ENCODE measurements at regions not wholly inside any gene's neighbourhood (a gene's known extent, or its start where the extent isn't known, plus 50 kb on each side); places are given as distances from the start of the nearest gene placed in this dataset.

GRCh38 chr12:90036637-90037036 is 328.0 kb upstream of the ATP2B1 start:
- DNase-seq (ENCODE audit: low spot score) = peak; percentile 26

DNA sequence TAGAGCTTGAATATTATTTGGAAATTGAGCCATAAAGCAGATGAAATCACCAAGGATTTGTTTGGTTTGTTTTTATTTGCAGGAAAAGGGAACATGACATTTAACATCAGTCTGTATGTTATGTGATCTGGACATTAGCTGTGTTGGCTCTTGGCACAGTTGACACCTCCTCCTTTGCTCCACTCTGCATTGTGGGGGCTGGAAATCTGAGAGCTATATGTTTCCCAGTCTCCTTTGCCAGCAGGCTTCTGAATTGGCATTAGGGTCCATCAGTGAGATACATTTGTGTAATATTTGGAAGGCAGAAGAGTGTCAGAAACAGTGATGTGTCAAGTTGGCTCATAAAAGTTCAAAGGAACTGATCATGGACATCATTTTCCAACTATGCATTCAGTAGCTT is 322.1 kb upstream of the ATP2B1 start:
- no peak for DNase-seq (ENCODE audit: low spot score)

GRCh38 chr12:90029317-90029716 is 320.7 kb upstream of the ATP2B1 start:
- no peak for DNase-seq (ENCODE audit: low spot score)

GRCh38 chr12:90028635-90029051 is 320.0 kb upstream of the ATP2B1 start:
- DNase-seq (ENCODE audit: low spot score) = no peak

GRCh38 chr12:90027889-90028634 is 319.4 kb upstream of the ATP2B1 start:
- DNase-seq (ENCODE audit: low spot score) = no peak

DNA sequence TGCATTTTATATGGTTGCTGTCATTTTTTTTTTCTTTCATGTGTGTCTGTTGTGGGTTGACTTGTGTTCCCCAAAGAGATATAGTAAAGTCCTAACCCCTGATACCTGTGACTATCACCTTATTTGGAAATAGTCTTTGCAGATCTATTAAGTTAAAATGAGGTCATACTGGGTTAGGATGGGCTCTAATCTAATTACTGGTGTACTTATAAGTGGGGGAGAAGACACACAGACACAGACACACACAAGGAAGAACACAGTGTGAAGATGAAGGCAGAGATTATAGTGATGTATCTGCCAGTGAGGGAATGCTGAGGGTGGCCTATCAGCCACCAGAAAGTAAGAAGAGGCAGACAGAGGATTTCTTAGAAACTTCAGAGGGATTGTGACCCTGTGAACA is 318.4 kb upstream of the ATP2B1 start:
- no peak for DNase-seq (ENCODE audit: low spot score)

DNA sequence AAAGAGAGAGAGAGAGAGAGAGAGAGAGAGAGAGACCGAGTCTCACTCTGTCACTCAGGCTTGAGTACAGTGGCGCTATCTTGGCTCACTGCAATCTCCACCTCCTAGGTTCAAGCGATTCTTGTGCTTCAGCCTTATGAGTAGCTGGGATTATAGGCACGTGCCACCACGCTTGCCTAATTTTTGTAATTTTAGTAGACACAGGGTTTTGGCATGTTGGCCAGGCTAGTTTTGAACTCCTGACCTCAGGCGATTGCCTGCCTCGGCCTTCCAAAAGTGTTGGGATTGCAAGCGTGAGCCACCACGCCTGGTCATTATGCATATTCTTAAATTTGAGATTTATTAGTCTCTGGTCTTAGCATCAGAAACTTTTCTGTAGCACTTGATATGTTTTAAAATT is 317.9 kb upstream of the ATP2B1 start:
- no peak for DNase-seq (ENCODE audit: low spot score)

DNA sequence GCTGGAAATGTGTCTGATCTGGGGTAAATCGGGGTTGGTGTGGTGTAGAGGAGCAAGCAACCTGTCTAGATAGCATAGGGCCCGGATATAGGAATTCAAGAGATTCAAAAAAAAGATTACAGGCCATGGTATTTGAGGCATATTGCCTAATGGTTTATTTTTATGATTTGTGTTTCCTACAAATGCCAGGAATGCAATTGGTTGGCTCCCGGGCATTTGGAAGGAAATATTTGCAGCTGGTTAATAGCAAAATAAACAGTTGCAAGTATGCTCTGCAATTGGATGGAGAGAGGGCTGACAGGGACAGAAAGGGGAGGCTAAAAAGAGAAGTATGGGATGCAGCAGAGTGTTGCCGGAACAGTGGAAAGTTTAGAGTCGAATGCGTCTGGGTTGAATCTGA is 315.6 kb upstream of the ATP2B1 start:
- DNase-seq (ENCODE audit: low spot score) = no peak

GRCh38 chr12:90023207-90023900 is 314.7 kb upstream of the ATP2B1 start:
- DNase-seq (ENCODE audit: low spot score) = no peak

- DNase-seq (ENCODE audit: low spot score) = no peak
These were observed 313.3 kb upstream of the ATP2B1 start for GRCh38 chr12:90021795-90022440.

GRCh38 chr12:90020881-90021280 is 312.2 kb upstream of the ATP2B1 start:
- no peak for DNase-seq (ENCODE audit: low spot score)

DNA sequence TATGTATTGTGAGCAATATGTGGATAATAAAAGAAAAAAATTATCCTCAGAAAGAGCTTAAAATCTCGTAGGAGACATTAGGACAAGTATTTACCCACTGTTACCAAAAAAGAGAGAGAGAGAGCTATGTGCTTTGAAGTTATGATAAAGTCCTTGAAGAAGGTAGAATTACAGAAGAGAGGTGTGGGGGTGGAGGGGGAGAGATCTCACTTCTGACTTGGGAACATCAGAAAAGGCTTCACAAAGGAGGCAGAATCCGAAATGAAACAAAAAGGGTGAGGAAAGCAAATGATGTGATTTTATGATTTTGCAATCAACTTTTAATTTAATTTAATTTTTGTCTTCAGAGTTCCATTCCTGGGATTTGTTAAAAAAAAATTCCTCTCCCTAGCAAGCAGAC is 311.8 kb upstream of the ATP2B1 start:
- DNase-seq (ENCODE audit: low spot score) = no peak

DNA sequence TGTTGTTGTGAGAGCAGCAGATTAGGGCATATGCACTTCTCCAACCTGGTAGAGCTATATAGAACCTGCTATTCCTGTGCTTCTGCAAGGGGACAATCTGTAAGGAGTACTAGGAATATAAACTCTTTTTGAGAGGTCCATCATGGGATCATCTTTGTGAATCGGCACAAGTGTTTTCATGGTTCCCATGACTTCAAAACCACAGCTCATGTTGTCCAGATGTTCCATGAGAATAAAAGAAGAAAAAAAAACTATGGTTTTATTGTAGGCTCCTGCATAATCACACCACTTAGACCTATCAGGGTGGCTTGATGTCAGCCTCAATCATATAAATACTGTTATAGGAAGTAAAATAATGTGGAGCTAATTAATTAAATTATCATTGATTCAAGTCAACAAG is 311.4 kb upstream of the ATP2B1 start:
- DNase-seq (ENCODE audit: low spot score) = no peak

DNA sequence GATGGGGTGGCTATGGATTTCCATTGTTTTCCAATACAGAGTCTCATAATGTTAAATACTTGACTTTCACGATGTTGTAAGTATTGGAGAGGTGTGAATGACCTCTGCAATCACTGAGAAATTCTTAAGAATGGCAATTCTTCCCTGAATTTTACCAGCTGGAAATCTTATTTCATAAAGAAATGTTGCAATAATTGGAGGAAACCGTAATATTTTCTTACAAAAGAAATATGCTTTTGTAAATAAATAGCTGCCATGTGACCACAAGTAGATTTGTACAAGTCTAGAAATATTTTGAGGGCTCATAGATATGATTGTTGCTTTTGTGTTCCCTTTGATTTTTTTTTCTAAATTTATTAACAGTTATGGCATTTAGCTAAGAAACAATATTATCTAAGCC is 308.7 kb upstream of the ATP2B1 start:
- DNase-seq (ENCODE audit: low spot score) = no peak

- no peak for DNase-seq (ENCODE audit: low spot score)
These were observed 306.6 kb upstream of the ATP2B1 start for GRCh38 chr12:90015228-90015627.

- DNase-seq (ENCODE audit: low spot score) = no peak
These were observed 304.8 kb upstream of the ATP2B1 start for GRCh38 chr12:90013409-90013808.

DNA sequence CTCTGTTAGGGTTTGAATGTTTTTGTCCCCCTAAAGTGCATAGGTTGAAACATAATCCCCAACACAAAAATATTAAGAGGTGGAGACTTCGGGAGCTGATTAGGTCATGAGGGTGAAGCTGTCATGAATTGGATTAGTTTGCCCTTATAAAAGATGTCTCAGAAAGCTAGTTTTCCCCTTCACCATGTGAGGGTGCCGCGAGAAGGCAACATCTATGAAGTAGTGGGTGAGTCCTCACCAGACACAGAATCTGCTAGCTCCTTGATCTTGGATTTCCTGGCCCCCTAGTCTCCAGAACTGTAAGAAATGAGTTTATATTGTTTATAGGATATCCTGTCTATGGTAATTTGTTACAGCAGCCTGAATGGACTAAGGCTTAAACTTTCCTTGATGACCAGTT is 301.5 kb upstream of the ATP2B1 start:
- DNase-seq (ENCODE audit: low spot score) = peak; percentile 11

GRCh38 chr12:90008277-90008676 is 299.6 kb upstream of the ATP2B1 start:
- no peak for DNase-seq (ENCODE audit: low spot score)

DNA sequence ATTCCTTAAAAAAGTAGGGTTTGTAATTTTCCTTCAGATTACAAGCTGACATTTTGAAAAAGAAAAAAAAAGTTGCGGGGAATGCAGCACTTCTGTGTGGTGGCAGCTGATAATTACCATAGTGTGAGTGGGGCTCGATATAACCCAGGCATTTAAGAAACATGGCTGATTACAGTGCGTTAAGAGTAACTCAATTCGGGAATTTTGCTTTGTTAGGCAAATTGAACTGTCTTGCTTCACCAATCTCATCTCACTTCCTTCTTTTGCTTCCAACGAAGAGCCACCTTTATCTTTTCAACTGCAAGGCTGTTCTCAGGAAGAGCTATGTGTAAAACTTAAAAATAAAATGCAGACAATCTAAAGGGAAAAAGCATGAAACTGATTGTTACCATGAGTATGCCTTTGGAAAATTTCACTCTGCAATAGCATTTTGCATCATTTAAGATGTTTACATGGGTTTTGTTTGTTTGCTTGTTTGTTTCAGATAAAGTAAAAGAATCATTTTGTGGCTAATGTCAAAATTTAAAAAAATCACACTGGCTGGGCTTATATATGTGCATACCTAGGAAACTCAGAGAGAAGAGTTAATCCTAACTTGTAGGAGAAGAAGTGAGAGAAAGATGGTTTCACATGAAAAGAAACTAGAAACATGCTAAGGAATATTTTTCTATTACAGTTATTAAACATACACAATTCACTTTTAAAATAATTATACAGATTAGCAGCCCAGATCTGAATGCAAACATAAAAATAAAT is 295.9 kb upstream of the ATP2B1 start:
- DNase-seq (ENCODE audit: low spot score) = no peak

GRCh38 chr12:90003688-90004087 is 295.1 kb upstream of the ATP2B1 start:
- DNase-seq (ENCODE audit: low spot score) = no peak

GRCh38 chr12:90000721-90001120 is 292.1 kb upstream of the ATP2B1 start:
- no peak for DNase-seq (ENCODE audit: low spot score)
